Gastrocnemius medialis (tissue), 4 donors: ENCODE measurements at regions not wholly inside any gene's neighbourhood (a gene's known extent, or its start where the extent isn't known, plus 50 kb on each side); places are given as distances from the start of the nearest gene placed in this dataset.
A peak's percentile ranks its signal among the peaks of the same experiment; 100 is the strongest.

Experiments
- ATAC-seq, 2 donors: fragments of 150-250 bp; one replicate each; pipeline ENCODE4 v1.9.1; 2016
- DNase-seq, 2 donors: peaks; one replicate each; pipeline ENCODE4 v3.0.0-alpha.2; 2019
- H3K27ac ChIP-seq, 4 donors: fragments of 200-600 bp; sonication (generic); 1 replicate in 1 of 4; 2 replicates in 3 of 4; pipeline ENCODE4 v1.5.1; 2016 to 2018; ENCODE audit warnings: mild to moderate bottlenecking in 2 of 4, moderate library complexity in 1 of 4
- H3K27me3 ChIP-seq, 3 donors: fragments of 200-600 bp; sonication (generic) in 2 of 3; 1 replicate in 1 of 3; 2 replicates in 2 of 3; pipeline versions ENCODE4 v1.5.1 to v1.6.0; 2016 to 2019; ENCODE audit warnings: mild to moderate bottlenecking in 1 of 3, moderate library complexity in 1 of 3
- H3K36me3 ChIP-seq, 2 donors: fragments of 200-600 bp; sonication (generic) in 1 of 2; one replicate each; pipeline ENCODE4 v1.5.1; 2017 to 2018
- H3K4me1 ChIP-seq, 2 donors: fragments of 200-600 bp; sonication (generic) in 1 of 2; one replicate each; pipeline ENCODE4 v1.5.1; 2016 to 2017; ENCODE audit warnings: mild to moderate bottlenecking in 2 of 2
- H3K4me3 ChIP-seq, 4 donors: fragments of 200-600 bp; sonication (generic) in 3 of 4; 1 replicate in 1 of 4; 2 replicates in 3 of 4; pipeline ENCODE4 v1.5.1; 2016 to 2019; ENCODE audit warnings: mild to moderate bottlenecking in 2 of 4
- H3K9me3 ChIP-seq, 3 donors: fragments of 200-600 bp; sonication (generic) in 2 of 3; 1 replicate in 1 of 3; 2 replicates in 2 of 3; pipeline ENCODE4 v1.5.1; 2016 to 2019
- CTCF ChIP-seq, 5 experiments: fragments of 450-650 bp in 3 of 5; fragments of 200-600 bp in 2 of 5; sonication (generic) in 2 of 5; IDR thresholded peaks in 4 of 5; conservative IDR thresholded peaks in 1 of 5; 1 replicate in 4 of 5; 2 replicates in 1 of 5; pipeline ENCODE4 v1.5.1; 2016 to 2019; ENCODE audit warnings: antibody characterized with exemption in 5 of 5, mild to moderate bottlenecking in 3 of 5, moderate library complexity in 3 of 5
- POLR2A ChIP-seq, 2 donors: fragments of 450-650 bp; IDR thresholded peaks; one replicate each; pipeline ENCODE4 v1.6.1; 2017; ENCODE audit warnings: antibody characterized with exemption in 2 of 2, mild to moderate bottlenecking in 2 of 2, moderate library complexity in 2 of 2
- in situ Hi-C, 4 donors: fragments of 200-750 bp; cut with MboI; loops; one replicate each; pipeline versions ENCODE4 v1.15.0 to v1.8.0; 2017; ENCODE audit warnings: low sequenced_read_pairs in 4 of 4
- intact Hi-C: fragments of 100-400 bp; cut with DNase I; formaldehyde crosslinking; loops from one replicate; pipeline ENCODE4 v1.15.1; 2023; ENCODE audit warnings: low total_unique reads

DNA sequence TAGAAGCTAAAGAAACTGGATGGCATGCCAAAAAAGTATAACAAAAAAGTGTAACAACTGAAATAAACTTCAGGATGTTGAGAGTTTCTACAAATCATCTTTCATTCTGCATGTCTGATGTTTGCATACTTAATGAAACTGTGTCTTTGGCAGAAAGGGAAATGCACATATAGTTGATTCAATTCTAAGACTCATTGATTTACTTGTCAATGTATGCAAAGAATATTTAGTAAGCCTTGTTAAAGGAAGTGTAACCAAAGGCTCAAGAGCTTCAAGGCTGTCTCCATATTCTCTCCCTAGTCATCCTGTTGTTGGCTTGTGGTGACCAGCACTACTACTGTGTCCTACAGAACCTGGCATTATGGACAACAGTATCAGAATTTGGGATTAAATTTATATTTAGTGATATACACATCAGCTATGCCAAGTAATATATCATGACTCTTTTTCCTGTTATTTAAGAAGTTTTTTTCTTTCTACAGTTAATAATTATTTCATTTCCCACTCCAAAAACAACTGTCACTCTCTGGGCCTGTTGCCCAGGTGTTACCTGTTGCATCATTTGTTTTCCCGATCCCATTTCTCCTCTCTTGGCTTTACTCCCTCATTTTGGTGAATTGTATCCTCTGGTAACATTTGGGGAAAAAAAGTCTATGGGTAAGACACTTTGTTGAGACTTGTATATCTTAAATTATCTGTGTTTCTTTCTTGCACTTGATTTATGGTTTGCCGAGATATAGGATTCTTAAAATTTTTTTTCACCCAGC, 226.6 kb upstream of the BMPER start:
- in situ Hi-C loops (no loop called here), intact Hi-C loops (no loop called here)
- no peak for ATAC-seq
- Histone ChIP-seq H3K9me3 (no peaks in the 10 kb centered on the region), H3K4me1 (no peaks in the 10 kb centered on the region), H3K27me3 (no peaks in the 10 kb centered on the region), H3K36me3 (no peaks in the 10 kb centered on the region), H3K4me3 (no peak overlapping the region), H3K27ac (no peak overlapping the region)
- no peak for DNase-seq
- TF ChIP-seq CTCF (IDR thresholded peaks at IDR 0.05 in 4 of 5, conservative IDR thresholded peaks at IDR 0.05 in 1 of 5) = no peak
- no peak for TF ChIP-seq POLR2A (IDR thresholded peaks at IDR 0.05)

DNA sequence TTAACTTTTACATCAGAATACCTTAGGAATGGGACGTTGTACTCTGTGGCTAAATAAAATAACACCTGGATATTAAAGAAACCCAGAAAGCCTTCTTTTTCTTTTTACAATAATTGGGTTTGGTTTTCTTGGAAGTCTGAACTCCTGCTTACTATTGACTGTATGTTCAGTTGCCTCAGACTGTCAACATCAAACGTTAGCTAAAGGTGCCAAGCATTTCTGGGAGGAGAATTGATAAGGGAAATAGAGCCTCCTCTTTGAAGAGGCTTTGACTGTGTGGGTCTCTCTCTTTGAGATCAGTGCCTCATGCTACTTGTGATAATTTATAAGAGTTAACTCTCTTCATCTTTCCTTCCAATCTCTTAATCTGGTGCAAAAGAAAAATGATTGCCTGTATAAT, 224.7 kb upstream of the BMPER start:
- no peaks in the 10 kb centered on the region for H3K9me3 ChIP-seq
- no peak overlapping the region for H3K4me3 ChIP-seq
- no peak for TF ChIP-seq POLR2A (IDR thresholded peaks at IDR 0.05)
- TF ChIP-seq CTCF (IDR thresholded peaks at IDR 0.05 in 4 of 5, conservative IDR thresholded peaks at IDR 0.05 in 1 of 5) = no peak
- DNase-seq (no peak), ATAC-seq (no peak)
- no peaks in the 10 kb centered on the region for H3K36me3 ChIP-seq
- no peak overlapping the region for H3K27ac ChIP-seq
- H3K27me3 ChIP-seq = no peaks in the 10 kb centered on the region
- intact Hi-C loops = no loop called here
- no peaks in the 10 kb centered on the region for H3K4me1 ChIP-seq
- in situ Hi-C loops = no loop called here

GRCh38 chr7:33685503-33685902, 219.8 kb upstream of the BMPER start:
- no peaks in the 10 kb centered on the region for H3K36me3 ChIP-seq
- no peak overlapping the region for H3K4me3 ChIP-seq
- TF ChIP-seq POLR2A (IDR thresholded peaks at IDR 0.05) = no peak
- no peak for TF ChIP-seq CTCF (IDR thresholded peaks at IDR 0.05 in 4 of 5, conservative IDR thresholded peaks at IDR 0.05 in 1 of 5)
- in situ Hi-C loops = no loop called here
- peaks cover 0 to 3% of the 10 kb centered on the region in 2 donors for H3K4me1 ChIP-seq
- H3K27me3 ChIP-seq = no peaks in the 10 kb centered on the region
- peak overlapping the region; percentile 36 to 67 (median 46) for H3K27ac ChIP-seq
- peak in 1 of 2 donors; percentile 82 for ATAC-seq
- intact Hi-C loops = no loop called here
- no peak for DNase-seq
- no peaks in the 10 kb centered on the region for H3K9me3 ChIP-seq

- in situ Hi-C loops (no loop called here), intact Hi-C loops (no loop called here)
- Histone ChIP-seq H3K36me3 (no peaks in the 10 kb centered on the region), H3K27me3 (no peaks in the 10 kb centered on the region), H3K4me3 (no peak overlapping the region), H3K4me1 (peaks cover 0 to 3% of the 10 kb centered on the region in 2 donors), H3K27ac (peak overlapping the region; percentile 36 to 67 (median 46)), H3K9me3 (no peaks in the 10 kb centered on the region)
- DNase-seq (peak in 1 of 2 donors; percentile 21), ATAC-seq (peak; percentile 56 to 78)
- TF ChIP-seq POLR2A (IDR thresholded peaks at IDR 0.05) = no peak
- peak in 1 of 5 experiments; percentile 20 for TF ChIP-seq CTCF (IDR thresholded peaks at IDR 0.05 in 4 of 5, conservative IDR thresholded peaks at IDR 0.05 in 1 of 5)
These were observed 219.2 kb upstream of the BMPER start for GRCh38 chr7:33685981-33686683.
